ENCODE measurements at regions not wholly inside any gene's neighbourhood (a gene's known extent, or its start where the extent isn't known, plus 50 kb on each side); places are given as distances from the start of the nearest gene placed in this dataset.

DNA sequence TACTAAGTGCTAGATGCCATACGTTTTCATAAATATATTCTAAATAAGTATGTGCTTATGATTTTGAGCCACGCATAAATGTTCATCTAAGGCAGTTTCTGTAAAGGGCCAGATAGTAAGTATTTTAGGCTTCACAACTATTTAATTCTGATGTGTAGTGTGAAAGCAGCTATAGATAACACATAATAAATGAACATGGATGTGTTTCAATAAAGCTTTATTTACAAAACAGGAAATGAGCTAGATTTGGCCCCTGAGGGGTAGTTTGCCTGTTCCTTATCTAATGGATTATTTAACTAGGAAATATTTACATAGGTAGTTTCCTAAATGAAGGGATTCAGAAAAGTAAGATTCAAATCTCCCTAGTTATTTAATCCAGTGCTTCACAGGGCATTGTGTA, 557.6 kb upstream of the PKN2 start:
- POLR2A ChIA-PET: no interaction called here
- Mint-ChIP-seq H3K27me3 (no peaks in the 10 kb centered on the region), H3K4me1 (no peaks in the 10 kb centered on the region), H3K4me3 (no peak overlapping the region), H3K9me3 (no peaks in the 10 kb centered on the region), H3K27ac (no peak overlapping the region), H3K36me3 (no peaks in the 10 kb centered on the region)
- ATAC-seq (ENCODE audit: low read depth): no peak
- no peak for DNase-seq

DNA sequence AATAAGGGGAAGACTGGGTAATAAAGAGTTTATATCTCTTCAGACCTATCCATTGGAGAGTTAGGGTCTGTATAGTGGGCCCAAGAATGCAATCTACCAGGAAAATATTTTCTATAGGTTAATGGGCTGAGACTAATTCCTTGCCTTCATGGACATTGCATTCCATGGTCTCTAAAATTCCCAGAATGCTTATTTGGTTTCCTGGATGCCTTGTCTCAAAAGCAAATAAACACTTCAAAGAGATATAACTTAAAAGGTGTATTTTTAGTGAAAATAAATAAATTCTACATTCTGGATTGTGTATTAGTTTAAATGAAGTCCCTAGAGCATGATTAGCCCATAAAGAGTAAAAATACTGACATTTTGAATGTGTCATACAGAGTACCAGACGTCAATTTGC, 550.1 kb upstream of the PKN2 start:
- H3K36me3 Mint-ChIP-seq: no peaks in the 10 kb centered on the region
- no peaks in the 10 kb centered on the region for H3K9me3 Mint-ChIP-seq
- ATAC-seq (ENCODE audit: low read depth) (no peak), DNase-seq (no peak)
- H3K27ac Mint-ChIP-seq: no peak overlapping the region
- H3K27me3 Mint-ChIP-seq: no peaks in the 10 kb centered on the region
- H3K4me1 Mint-ChIP-seq: no peaks in the 10 kb centered on the region
- H3K4me3 Mint-ChIP-seq: no peak overlapping the region
- POLR2A ChIA-PET: no interaction called here

DNA sequence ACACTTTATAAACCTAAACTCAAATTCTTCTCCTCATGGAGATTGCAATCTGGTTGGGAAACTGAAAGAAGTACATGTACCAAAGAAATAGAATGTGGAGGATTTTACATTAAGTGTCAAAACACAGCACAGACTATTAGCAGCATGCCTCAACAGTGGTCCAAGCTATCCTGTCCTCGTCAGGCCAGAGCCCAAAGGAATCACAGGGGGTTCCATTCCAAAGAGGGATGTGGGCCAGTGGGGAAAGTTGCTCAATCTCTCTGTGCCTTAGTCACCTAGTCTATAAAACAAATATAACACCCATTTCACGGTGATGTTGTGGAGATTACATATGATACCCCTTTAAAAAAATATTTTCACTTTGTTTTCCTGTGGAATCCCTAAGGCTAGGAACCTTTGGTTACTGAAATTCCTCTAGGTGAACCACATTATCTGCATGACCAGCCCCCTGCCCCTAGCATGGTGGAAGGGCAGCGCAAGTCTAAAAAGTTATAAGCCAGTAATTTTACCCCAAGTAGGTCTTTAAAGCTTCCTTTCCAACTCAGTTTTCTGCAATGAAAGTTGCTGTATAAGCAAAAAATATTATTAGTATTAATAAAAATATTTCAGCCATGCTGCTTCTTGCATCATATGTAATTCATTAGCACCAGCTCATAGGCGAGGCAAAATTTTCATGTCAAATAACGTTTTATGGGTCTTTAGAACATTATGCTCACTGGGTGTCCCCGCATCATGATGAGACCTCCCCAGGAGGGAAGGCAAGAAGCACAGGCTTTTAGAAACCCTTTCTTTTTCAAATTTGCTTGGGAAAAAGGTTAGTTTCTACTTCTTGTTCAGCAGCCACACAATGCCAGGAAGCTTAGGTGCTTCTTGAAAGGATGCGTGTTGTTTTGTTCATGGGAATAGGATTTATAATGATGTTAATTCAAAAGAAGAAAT, 548.8 kb upstream of the PKN2 start:
- Mint-ChIP-seq H3K27ac (no peak overlapping the region), H3K4me3 (no peak overlapping the region), H3K4me1 (no peaks in the 10 kb centered on the region), H3K9me3 (no peaks in the 10 kb centered on the region), H3K27me3 (no peaks in the 10 kb centered on the region), H3K36me3 (no peaks in the 10 kb centered on the region)
- POLR2A ChIA-PET: no interaction called here
- ATAC-seq (ENCODE audit: low read depth): no peak
- no peak for DNase-seq

DNA sequence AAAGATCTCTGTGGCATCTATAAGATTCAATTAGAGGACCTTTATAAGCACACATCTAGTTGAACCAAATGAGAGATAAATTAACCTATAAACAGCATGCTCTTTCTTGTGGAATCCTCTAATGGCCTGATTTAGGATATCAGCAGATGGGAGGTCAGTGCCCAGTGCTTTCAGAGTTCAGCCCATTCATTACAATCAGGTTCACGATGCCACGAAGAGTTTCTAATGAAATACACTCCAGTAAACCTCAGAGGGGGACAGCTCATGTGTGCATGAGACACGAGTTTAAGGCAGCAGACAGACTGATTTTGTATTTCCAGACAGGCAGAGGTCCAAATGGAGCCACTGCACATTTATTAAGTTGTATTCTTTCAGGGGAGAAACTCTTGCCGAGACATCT, 544.4 kb upstream of the PKN2 start:
- Mint-ChIP-seq H3K27me3 (no peaks in the 10 kb centered on the region), H3K9me3 (no peaks in the 10 kb centered on the region), H3K27ac (no peak overlapping the region), H3K4me1 (peaks cover 3% of the 10 kb centered on the region), H3K36me3 (no peaks in the 10 kb centered on the region), H3K4me3 (no peak overlapping the region)
- DNase-seq (no peak), ATAC-seq (ENCODE audit: low read depth) (no peak)
- POLR2A ChIA-PET: no interaction called here

DNA sequence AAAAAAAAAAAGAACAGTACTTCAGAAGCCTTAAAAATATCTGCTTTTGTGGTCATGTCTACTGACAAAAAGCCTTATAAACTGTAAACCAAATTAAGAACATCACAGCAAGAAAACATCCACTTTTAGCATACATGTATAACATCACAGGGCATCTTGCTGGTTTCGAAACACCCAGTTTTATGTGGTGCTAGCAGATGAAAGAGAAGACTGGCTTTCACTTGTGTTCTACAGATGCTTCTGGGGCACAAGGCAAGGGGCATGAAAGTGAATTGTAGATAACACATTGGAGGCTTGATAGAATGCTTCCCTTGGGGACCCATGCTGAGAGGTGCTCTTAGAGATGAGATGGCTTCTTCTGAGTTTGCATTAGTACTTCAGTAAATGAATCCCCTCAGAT, 543.7 kb upstream of the PKN2 start:
- Mint-ChIP-seq H3K36me3 (no peaks in the 10 kb centered on the region), H3K4me3 (no peak overlapping the region), H3K27ac (no peak overlapping the region), H3K4me1 (peaks cover 3% of the 10 kb centered on the region), H3K9me3 (no peaks in the 10 kb centered on the region), H3K27me3 (no peaks in the 10 kb centered on the region)
- POLR2A ChIA-PET: no interaction called here
- no peak for ATAC-seq (ENCODE audit: low read depth)
- DNase-seq: no peak

DNA sequence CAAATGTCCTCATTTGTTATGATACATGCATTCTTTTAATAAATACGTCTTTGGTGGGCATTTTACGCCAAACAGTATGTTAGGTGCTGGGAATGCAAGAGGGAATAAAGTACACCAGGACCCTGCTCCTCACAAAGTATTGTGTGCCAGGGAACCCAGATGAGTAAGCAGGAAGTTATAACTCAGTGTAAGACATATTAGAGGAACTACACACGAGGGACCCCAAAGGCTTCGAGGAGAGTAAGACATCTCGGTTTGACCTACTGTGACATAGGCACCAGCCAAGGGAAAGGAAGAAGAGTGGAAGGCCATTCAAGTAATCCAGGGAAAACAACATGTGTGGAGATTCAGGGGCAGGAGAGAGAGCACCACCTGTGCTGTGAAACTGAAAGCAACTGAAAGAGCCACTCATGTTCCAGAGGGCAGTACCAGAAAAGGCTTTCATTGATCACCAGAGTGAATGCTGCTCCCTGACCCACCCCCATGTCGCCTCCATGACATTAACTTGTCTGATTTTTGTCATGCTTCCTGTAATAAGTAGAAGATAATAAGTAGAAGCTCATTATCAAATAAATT, 542.5 kb upstream of the PKN2 start:
- POLR2A ChIA-PET: interaction anchor here (0.6 kb wide), 1 partner anchor 639 kb away, joined by 3 read pairs; no protein-coding TSS in a partner anchor
- DNase-seq (no peak), ATAC-seq (ENCODE audit: low read depth) (no peak)
- no peak overlapping the region for H3K27ac Mint-ChIP-seq
- H3K4me1 Mint-ChIP-seq: peaks cover 3% of the 10 kb centered on the region
- H3K4me3 Mint-ChIP-seq: peak overlapping the region; percentile 54
- H3K36me3 Mint-ChIP-seq: no peaks in the 10 kb centered on the region
- no peaks in the 10 kb centered on the region for H3K9me3 Mint-ChIP-seq
- H3K27me3 Mint-ChIP-seq: peaks cover 4% of the 10 kb centered on the region

DNA sequence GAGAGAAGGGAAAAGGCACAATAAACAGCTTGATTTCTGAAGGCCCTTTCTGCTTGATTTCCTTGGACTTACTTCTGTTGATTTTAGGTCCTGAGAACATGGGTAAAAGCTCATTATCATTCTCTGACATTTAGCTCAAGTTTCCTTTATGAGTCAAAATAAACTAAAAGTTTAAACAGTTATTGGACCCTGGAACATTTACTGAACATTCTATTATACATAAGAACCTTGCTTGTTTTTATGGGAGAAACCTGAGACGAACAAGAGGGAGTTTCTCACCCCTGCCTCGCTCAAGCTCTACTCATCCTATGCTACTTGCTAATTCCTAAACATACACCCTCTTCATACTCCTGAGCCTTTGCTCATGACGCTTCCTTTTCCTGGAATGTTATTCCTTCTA, 538.3 kb upstream of the PKN2 start:
- Mint-ChIP-seq H3K27me3 (peaks cover 4% of the 10 kb centered on the region), H3K4me3 (no peak overlapping the region), H3K27ac (no peak overlapping the region), H3K36me3 (no peaks in the 10 kb centered on the region), H3K4me1 (peaks cover 3% of the 10 kb centered on the region), H3K9me3 (no peaks in the 10 kb centered on the region)
- POLR2A ChIA-PET: no interaction called here
- ATAC-seq (ENCODE audit: low read depth) (no peak), DNase-seq (no peak)

DNA sequence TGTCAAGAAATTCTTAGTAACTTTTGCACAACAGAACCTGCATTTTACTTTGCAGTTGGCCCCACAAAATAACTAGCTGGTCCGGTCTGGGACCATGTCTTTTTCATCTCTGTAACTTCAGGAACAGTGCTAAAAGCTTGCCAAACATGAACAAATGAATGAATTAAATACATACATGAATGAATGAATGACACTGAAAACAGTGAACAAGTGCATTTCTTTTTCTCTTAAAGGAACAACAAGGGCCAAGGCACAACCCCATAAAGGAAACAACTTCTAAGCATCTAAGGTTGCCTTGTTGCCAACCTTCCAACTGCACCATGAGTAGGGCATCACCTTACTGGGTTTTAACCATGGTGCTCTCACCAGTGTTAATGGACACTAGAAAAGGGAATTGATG, 534.4 kb upstream of the PKN2 start:
- POLR2A ChIA-PET: no interaction called here
- Mint-ChIP-seq H3K27me3 (peaks cover 4% of the 10 kb centered on the region), H3K36me3 (no peaks in the 10 kb centered on the region), H3K4me3 (no peak overlapping the region), H3K9me3 (no peaks in the 10 kb centered on the region), H3K27ac (no peak overlapping the region), H3K4me1 (no peaks in the 10 kb centered on the region)
- DNase-seq (no peak), ATAC-seq (ENCODE audit: low read depth) (no peak)

DNA sequence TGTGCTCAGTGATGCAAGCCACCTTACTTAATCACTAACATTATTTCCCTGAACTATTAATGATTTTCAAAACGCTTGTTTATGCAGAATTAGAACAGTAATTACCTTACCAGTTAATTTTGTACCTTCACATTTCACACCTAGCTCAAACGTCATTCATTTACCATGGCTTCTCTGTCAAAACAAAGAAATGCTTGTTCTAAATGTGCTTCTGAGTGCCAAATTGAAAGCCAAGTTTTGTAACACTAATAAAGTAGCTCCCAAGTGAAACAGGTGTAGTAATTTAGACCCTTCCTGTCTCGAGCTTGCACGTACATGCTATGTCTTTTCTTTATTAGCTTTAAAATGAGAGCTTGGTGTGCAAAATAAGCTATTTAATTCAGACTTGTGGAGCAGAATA, 533.7 kb upstream of the PKN2 start:
- Mint-ChIP-seq H3K36me3 (no peaks in the 10 kb centered on the region), H3K27ac (no peak overlapping the region), H3K4me3 (no peak overlapping the region), H3K4me1 (no peaks in the 10 kb centered on the region), H3K27me3 (peaks cover 4% of the 10 kb centered on the region), H3K9me3 (no peaks in the 10 kb centered on the region)
- POLR2A ChIA-PET: no interaction called here
- no peak for DNase-seq
- no peak for ATAC-seq (ENCODE audit: low read depth)

DNA sequence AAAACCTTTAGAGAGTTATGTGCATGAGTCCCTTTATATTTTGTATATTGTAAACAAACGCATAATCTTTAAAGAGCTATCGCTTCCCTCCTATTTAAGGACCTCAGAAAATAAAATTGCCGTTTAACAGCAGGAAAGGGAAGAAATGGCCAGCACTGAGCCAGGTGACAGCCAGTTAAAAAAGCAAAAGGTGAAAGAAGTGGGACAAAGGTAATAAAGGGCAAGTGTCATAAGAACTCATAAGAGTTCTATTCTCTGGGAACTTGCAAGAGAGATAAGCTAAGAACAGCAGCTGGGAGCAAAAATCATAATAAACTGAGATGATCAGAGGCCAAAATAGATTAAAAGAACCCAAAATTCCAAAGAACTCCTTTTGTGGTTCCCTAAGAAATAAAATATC, 520.9 kb upstream of the PKN2 start:
- Mint-ChIP-seq H3K9me3 (no peaks in the 10 kb centered on the region), H3K27me3 (peaks cover 11% of the 10 kb centered on the region), H3K4me3 (no peak overlapping the region), H3K27ac (no peak overlapping the region), H3K4me1 (no peaks in the 10 kb centered on the region), H3K36me3 (no peaks in the 10 kb centered on the region)
- POLR2A ChIA-PET: no interaction called here
- DNase-seq: no peak
- ATAC-seq (ENCODE audit: low read depth): no peak

DNA sequence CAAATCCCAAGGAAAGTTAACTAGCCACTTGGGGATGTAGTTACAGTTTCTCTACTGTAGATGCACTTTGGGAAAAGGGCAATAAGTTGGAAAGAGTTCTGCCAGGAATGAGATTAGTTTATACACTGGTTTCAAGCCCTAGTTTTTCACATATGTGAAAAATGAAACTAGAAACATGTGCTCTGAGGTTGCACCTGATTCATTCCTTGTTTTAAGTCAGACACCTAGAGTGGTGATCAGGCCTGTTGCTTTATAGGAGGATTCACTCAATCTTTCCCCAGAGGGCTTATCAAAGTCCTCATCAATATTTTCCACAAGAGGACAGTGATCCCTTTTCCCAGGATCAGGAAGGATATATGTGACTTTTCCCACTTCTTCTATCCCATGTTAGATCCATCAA, 515.9 kb upstream of the PKN2 start:
- Mint-ChIP-seq H3K27me3 (peaks cover 16% of the 10 kb centered on the region), H3K9me3 (no peaks in the 10 kb centered on the region), H3K27ac (no peak overlapping the region), H3K4me3 (no peak overlapping the region), H3K4me1 (no peaks in the 10 kb centered on the region), H3K36me3 (no peaks in the 10 kb centered on the region)
- POLR2A ChIA-PET: no interaction called here
- no peak for ATAC-seq (ENCODE audit: low read depth)
- DNase-seq: no peak

DNA sequence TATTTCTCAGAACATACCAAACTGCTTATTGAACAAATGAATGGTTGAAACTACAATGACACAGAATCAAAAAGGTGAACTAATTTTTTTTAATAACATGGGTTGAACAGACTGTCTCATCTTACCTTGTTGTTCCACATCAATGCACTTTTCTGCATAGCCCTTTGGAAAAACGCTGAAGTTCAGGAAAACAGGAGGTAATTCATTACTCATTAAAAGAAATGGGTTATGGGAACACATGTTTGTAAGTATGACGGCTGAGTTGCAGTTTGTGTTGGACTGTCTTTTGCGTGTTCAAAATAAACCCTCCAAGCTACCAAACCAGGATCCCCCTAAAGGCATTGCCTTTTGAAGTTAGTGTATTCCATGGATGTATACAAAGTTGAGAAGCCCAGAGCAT, 514.9 kb upstream of the PKN2 start:
- POLR2A ChIA-PET: no interaction called here
- peaks cover 18% of the 10 kb centered on the region for H3K27me3 Mint-ChIP-seq
- H3K4me3 Mint-ChIP-seq: no peak overlapping the region
- no peak for ATAC-seq (ENCODE audit: low read depth)
- H3K36me3 Mint-ChIP-seq: no peaks in the 10 kb centered on the region
- DNase-seq: no peak
- no peaks in the 10 kb centered on the region for H3K4me1 Mint-ChIP-seq
- no peak overlapping the region for H3K27ac Mint-ChIP-seq
- H3K9me3 Mint-ChIP-seq: no peaks in the 10 kb centered on the region

DNA sequence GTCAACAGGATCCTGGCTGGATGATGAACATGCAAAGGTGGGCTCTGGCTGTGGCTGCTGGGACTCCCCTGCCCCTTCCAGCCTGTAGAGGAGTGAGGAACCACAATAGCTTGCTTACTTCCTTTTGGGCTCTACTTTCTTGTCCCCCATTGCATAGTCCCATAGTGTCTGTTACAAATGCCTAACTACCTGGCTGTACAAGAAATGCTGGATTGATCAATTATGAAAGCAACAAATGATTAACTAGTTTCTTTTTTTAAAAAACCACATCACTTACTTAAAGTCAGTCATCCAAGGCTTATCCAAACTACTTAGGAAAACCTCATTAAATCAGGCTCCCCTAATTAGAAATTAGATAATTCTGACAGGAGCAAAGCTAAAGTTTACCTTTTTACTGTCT, 514.1 kb upstream of the PKN2 start:
- POLR2A ChIA-PET: no interaction called here
- ATAC-seq (ENCODE audit: low read depth): no peak
- Mint-ChIP-seq H3K36me3 (no peaks in the 10 kb centered on the region), H3K4me1 (no peaks in the 10 kb centered on the region), H3K27me3 (peaks cover 18% of the 10 kb centered on the region), H3K27ac (no peak overlapping the region), H3K9me3 (no peaks in the 10 kb centered on the region), H3K4me3 (no peak overlapping the region)
- DNase-seq: no peak

DNA sequence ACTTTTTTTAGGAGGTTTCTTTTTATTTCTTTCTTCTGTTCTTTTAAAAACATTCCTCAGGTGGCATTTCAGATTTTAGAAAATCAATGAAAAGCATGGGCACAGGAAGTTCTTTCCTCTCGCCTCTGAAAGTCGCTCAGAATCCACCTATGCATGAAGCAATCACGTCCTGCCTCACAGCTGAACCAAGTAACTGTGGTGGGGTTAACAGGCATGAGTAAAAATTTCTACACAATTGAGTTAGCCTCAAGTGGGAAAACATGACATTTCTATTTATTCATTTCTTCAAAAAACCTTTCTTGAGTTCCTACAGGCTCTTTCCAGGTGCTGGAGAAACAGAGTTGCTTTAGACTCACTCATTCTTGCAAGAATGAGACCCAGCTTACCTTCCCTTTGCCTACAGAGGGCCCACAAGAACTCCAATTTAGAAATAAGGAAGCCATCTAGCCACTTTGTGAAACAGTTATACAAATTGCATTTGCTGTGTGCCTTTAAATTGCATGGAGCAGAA, 508.9 kb upstream of the PKN2 start:
- H3K36me3 Mint-ChIP-seq: no peaks in the 10 kb centered on the region
- peaks cover 9% of the 10 kb centered on the region for H3K27me3 Mint-ChIP-seq
- POLR2A ChIA-PET: no interaction called here
- no peak for DNase-seq
- H3K9me3 Mint-ChIP-seq: no peaks in the 10 kb centered on the region
- no peak overlapping the region for H3K4me3 Mint-ChIP-seq
- no peak overlapping the region for H3K27ac Mint-ChIP-seq
- ATAC-seq (ENCODE audit: low read depth): no peak
- H3K4me1 Mint-ChIP-seq: no peaks in the 10 kb centered on the region
